Body of pancreas (tissue), 4 donors: ENCODE measurements at regions not wholly inside any gene's neighbourhood (a gene's known extent, or its start where the extent isn't known, plus 50 kb on each side); places are given as distances from the start of the nearest gene placed in this dataset.

ENCODE experiments used
- POLR2A ChIP-seq, 3 donors: fragments of 450-650 bp; IDR thresholded peaks; one replicate each; pipeline ENCODE4 v1.6.1; 2016; ENCODE audit warnings: antibody characterized with exemption in 3 of 3, mild to moderate bottlenecking in 2 of 3
- TF ChIP-seq, protein P1 (sequence below), 7 experiments: fragments of 450-650 bp in 4 of 7; fragments of 200-600 bp in 3 of 7; sonication (generic) in 3 of 7; IDR thresholded peaks; one replicate each; pipeline ENCODE4 v1.5.1; 2016 to 2019; ENCODE audit warnings: antibody characterized with exemption in 7 of 7

DNA sequence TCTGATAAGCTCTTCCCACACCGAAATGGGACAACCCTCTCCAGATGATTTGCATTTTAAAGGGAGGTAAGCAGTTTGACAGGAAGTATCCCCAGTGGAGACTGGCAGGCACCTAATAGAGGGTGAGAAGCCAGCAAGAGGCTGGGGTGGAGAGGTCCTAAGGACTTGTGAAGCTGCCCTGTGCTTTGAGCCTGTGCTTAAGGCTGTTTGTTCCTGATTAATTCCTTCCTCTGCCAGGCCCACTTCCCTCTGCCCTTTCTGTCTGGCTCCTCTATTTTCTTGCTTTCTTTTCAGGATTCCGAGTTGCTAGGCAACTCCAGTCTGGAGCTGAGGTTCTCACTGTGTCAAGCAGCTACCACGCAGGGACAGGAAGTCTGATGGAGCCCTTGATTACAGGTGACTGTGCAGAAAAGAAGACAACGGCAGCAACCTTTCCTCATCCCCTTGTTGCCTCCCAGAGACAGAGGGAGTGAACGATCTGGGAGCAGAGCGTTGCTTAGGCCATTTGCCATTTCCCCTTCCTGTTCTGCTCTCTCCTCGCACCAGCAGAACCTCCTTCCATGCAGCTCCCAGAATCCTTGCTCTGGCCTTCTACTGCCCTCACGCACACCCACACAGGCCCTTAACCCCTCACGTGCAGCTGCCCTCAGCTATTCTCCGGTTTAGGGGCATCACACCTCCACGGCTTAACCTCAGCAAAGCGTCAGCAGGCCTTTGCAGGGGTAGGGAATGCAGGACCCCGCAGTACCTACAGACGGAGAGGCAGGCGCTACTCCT lies 103.6 kb upstream of the CELF4 start:
- TF ChIP-seq POLR2A (IDR thresholded peaks at IDR 0.05), result no peak
- TF ChIP-seq, protein P1, sequence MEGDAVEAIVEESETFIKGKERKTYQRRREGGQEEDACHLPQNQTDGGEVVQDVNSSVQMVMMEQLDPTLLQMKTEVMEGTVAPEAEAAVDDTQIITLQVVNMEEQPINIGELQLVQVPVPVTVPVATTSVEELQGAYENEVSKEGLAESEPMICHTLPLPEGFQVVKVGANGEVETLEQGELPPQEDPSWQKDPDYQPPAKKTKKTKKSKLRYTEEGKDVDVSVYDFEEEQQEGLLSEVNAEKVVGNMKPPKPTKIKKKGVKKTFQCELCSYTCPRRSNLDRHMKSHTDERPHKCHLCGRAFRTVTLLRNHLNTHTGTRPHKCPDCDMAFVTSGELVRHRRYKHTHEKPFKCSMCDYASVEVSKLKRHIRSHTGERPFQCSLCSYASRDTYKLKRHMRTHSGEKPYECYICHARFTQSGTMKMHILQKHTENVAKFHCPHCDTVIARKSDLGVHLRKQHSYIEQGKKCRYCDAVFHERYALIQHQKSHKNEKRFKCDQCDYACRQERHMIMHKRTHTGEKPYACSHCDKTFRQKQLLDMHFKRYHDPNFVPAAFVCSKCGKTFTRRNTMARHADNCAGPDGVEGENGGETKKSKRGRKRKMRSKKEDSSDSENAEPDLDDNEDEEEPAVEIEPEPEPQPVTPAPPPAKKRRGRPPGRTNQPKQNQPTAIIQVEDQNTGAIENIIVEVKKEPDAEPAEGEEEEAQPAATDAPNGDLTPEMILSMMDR (IDR thresholded peaks at IDR 0.05), result no peak
